Skin epidermis (tissue), 12 donors: ENCODE measurements at regions not wholly inside any gene's neighbourhood (a gene's known extent, or its start where the extent isn't known, plus 50 kb on each side); places are given as distances from the start of the nearest gene placed in this dataset.
"Not testable (repeated sequence)": the region's sequence is repeated elsewhere in the genome, so short reads cannot be mapped to it uniquely, and the experiment has no call there.

Source experiments
- H3K27ac ChIP-seq, 21 experiments: fragments of 200-600 bp; sonication (generic) in 11 of 21; one replicate each; pipeline ENCODE4 v1.5.0; 2020; ENCODE audit warnings: mild to moderate bottlenecking in 3 of 21, inconsistent platforms in 2 of 21, moderate library complexity in 2 of 21
- H3K4me3 ChIP-seq, 7 experiments: fragments of 200-600 bp; sonication (generic) in 2 of 7; one replicate each; pipeline ENCODE4 v1.5.0; 2020; ENCODE audit warnings: inconsistent platforms in 2 of 7, mild to moderate bottlenecking in 2 of 7, moderate library complexity in 1 of 7

DNA sequence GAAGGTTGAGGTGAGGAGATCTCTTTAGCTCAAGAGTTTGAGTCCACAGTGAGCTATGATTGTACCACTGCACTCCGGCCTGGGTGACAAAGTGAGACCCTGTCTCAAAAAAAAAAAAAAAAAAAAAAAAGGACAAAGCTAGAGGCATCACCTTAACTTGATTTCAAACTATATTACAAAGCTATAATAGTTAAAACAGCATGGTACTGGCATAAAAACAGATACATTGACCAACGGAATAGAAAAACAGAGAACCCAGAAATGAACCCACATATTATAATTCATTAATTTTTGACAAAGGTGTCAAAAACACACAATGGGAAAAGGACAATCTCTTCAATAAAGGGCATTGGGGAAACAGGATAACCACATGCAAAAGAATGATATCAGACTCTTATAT is 50.8 kb upstream of the MBOAT1 start:
- Histone ChIP-seq H3K27ac (no peak overlapping the region), H3K4me3 (no peak overlapping the region)

GRCh38 chr6:20265842-20266241 is 53.6 kb upstream of the MBOAT1 start:
- Histone ChIP-seq H3K27ac (no peak overlapping the region), H3K4me3 (no peak overlapping the region)

- Histone ChIP-seq H3K27ac (no peak overlapping the region), H3K4me3 (no peak overlapping the region)
Measured at GRCh38 chr6:20266851-20267608, 54.8 kb upstream of the MBOAT1 start.

- no peak overlapping the region for H3K4me3 ChIP-seq
- no peak overlapping the region for H3K27ac ChIP-seq
Measured at GRCh38 chr6:20269181-20269580, 56.9 kb upstream of the MBOAT1 start.

DNA sequence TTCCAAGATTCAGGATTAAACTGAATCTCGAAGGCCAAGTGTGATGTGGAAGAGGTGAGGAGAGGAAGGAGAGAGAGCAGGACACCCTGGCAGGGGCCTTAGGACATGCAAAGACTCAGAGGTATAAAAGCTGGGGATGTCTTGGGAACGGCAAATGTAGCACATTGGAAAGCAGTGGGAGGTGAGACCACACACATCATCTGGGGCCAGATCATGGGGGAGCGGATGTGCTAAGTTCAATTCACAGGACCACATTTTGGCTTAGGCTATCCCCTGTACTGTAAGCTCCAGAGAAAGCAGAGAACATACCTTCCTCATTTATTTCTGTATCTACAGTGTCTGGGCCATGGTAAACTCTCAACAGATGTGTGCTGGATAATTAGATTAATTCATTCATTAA is 59.5 kb upstream of the MBOAT1 start:
- no peak overlapping the region for H3K27ac ChIP-seq
- no peak overlapping the region for H3K4me3 ChIP-seq

DNA sequence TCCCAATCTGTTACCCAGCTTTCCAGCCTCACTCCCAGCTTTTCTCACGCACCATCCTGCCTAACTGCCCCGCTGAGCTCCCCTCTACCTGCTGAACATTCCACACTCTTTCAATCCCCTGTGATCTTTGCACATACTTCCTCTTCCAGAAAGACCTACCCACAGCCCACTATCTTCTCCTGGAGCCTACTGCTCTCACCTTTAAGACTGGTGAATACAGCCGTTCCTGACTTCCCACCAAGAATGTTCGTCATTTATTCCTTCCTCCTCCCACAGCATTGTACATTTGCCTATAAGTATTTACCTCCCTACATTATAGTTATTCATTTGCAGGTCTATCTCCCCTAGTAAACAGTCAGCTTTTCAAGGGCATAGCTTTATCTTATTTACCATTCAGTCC is 61.9 kb upstream of the MBOAT1 start:
- no peak overlapping the region for H3K4me3 ChIP-seq
- H3K27ac ChIP-seq, result no peak overlapping the region

DNA sequence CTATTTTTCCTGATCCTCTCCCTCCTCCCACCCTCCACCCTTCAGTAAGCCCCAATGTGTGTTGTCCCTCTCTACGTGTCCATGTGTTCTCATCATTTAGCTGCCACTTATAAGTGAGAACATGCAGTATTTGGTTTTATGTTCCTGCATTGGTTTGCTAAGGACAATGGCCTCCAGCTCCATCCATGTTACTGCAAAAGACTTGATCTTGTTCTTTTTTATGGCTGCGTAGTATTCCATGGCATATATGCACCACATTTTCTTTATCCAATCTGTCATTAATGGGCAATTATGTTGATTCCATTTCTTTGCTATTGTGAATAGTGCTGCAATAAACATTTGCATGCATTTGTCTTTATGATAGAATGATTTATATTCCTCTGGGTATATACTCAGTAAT is 63.6 kb upstream of the MBOAT1 start:
- not testable (repeated sequence) for H3K27ac ChIP-seq, H3K4me3 ChIP-seq

DNA sequence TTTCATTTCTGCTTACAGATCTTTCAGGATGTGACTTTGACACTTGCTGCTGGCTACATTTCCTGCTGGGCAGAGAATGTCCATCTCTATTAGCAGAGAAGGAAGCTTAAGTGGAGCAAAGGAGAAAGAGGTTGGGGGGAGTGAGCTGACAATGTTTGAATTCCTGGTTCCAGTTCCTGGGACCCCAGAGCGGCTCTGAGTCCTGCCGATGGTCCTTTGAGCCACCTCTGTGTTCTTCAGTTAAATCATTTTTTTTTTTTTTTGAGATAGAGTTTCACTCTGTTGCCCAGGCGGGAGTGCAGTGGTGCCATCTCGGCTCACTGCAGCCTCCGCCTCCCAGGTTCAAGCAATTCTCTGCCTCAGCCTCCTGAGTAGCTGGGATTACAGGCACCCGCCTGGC is 65.5 kb upstream of the MBOAT1 start:
- H3K27ac ChIP-seq, H3K4me3 ChIP-seq: not testable (repeated sequence)

DNA sequence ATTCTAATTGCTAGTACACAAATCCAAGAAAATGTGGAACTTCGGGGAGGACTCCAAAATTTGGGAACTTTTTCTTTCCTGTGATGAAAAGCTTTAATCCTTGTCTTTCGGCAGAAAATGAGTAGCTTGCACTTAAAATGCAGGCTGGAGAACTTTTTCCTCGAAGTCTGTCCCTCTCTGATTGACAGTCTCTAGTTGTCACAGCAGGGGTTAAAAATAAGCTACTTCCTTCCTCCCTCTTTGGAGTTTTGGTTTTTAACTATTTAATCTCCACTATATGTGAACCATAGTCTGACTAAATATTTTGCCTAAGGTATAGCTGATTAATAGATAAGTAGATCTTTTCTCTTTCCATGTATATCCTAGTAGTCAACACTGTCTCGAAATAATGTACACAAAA is 66.8 kb upstream of the MBOAT1 start:
- H3K4me3 ChIP-seq, result no peak overlapping the region
- no peak overlapping the region for H3K27ac ChIP-seq

GRCh38 chr6:20279608-20280287 is 67.5 kb upstream of the MBOAT1 start:
- no peak overlapping the region for H3K4me3 ChIP-seq
- no peak overlapping the region for H3K27ac ChIP-seq

GRCh38 chr6:20280288-20280621 is 68.0 kb upstream of the MBOAT1 start:
- Histone ChIP-seq H3K27ac (no peak overlapping the region), H3K4me3 (no peak overlapping the region)

GRCh38 chr6:20284672-20285071 is 72.4 kb upstream of the MBOAT1 start:
- H3K4me3 ChIP-seq, result no peak overlapping the region
- no peak overlapping the region for H3K27ac ChIP-seq

GRCh38 chr6:20286968-20287565 is 74.8 kb upstream of the MBOAT1 start:
- Histone ChIP-seq H3K27ac (no peak overlapping the region), H3K4me3 (no peak overlapping the region)

DNA sequence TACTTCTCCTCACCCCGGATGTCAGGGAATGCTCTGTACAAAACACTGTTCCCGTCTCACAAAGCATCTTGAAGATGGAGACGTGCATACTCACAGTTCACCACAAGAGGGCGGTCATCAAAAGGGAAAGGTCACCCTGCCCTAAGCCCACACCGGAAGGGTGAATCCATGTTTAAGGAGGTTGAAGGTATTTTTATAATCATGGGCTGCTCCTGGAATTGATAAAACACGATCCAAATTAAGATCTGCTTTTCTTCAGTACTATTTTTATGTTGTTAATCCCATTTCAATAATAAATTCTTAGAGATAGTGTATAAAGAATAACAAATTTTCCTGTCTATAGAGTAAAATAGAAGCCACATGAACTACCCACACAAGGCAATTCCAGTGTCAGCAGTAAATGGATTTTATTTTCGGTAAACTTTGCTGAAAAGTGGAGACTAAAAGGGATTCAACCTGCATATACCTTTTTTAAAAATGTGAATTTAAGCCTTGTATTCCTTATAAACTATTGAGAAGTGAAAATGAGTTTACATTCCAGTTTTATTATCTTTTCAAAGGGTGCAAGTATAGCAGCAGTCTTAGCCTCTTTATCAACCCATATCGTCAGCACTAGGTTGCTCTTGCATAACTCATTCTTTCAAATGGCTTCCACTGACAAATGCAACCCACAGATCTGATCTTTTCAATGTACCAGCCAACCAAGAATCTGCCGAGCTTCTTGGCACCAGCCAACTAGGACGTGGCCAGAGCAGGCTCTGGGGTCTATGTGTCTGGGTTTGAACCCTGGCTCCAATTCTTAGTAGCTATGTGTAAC is 79.7 kb upstream of the MBOAT1 start:
- Histone ChIP-seq H3K4me3 (no peak overlapping the region), H3K27ac (no peak overlapping the region)

DNA sequence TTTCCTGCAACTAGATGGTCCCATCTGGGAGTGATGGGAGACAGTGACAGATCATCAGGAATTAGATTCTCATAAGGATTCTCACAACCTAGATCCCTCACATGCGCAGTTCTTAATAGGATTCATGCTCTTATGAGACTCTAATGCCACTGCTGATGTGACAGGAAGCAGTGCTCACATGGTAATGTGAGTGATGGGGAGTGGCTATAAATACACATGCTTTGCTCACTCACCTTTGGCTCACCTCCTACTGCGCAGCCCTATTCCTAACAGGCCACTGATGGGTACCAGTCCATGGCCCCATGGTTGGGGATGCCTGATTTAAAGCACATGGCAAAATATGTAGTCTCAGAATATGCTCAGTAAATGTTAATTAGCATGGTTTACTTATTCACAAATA is 80.6 kb upstream of the MBOAT1 start:
- H3K27ac ChIP-seq, result no peak overlapping the region
- H3K4me3 ChIP-seq, result no peak overlapping the region

DNA sequence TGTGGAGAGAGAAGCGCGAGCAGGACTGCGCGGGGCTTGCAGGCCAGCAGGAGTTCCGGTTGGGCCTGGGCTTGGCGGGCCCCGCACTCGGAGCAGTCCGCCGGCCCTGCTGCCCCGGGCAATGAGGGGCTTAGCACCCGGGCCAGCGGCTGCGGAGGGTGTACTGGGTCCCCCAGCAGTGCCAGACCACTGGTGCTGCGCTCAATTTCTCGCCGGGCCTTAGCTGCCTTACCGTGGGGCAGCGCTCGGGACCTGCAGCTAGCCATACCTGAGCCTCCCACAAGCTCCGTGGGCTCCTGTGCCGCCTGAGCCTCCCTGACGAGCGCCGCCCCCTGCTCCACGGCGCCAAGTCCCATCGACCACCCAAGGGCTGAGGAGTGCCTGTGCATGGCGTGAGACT is 89.0 kb upstream of the MBOAT1 start:
- H3K4me3 ChIP-seq, result no peak overlapping the region

GRCh38 chr6:20302168-20302567 is 89.9 kb upstream of the MBOAT1 start:
- no peak overlapping the region for H3K4me3 ChIP-seq
- H3K27ac ChIP-seq, result no peak overlapping the region

More for the DNA sequence above, 89.0 kb upstream of the MBOAT1 start:
- no peak overlapping the region for H3K27ac ChIP-seq

GRCh38 chr6:20302702-20303251 is 90.5 kb upstream of the MBOAT1 start:
- Histone ChIP-seq H3K4me3 (no peak overlapping the region), H3K27ac (no peak overlapping the region)

GRCh38 chr6:20306491-20306890 is 94.2 kb upstream of the MBOAT1 start:
- H3K27ac ChIP-seq, result no peak overlapping the region
- H3K4me3 ChIP-seq, result no peak overlapping the region

GRCh38 chr6:20309186-20309585 is 92.5 kb upstream of the E2F3 start:
- Histone ChIP-seq H3K4me3 (no peak overlapping the region), H3K27ac (no peak overlapping the region)
